Heart left ventricle (tissue), 16 donors: ENCODE measurements at regions not wholly inside any gene's neighbourhood (a gene's known extent, or its start where the extent isn't known, plus 50 kb on each side); places are given as distances from the start of the nearest gene placed in this dataset.

Experiments used
- ATAC-seq, 4 donors: fragments of 200-7000 bp; cut with Tn5 transposase; one replicate each; pipeline ENCODE4 v1.9.1; 2020 to 2022; ENCODE audit warnings: moderate library complexity in 4 of 4, mild to moderate bottlenecking in 3 of 4, moderate number of reproducible peaks in 1 of 4
- DNase-seq, 5 donors: peaks; one replicate each; pipeline ENCODE4 v3.0.0-alpha.2; 2020
- H3K27ac ChIP-seq, 12 donors: fragments of 200-600 bp; sonication (generic) in 4 of 12; one replicate each; pipeline versions ENCODE4 v1.5.0 to v1.8.0; 2016 to 2022; ENCODE audit warnings: mild to moderate bottlenecking in 2 of 12
- H3K27me3 ChIP-seq, 9 donors: fragments of 200-600 bp; sonication (generic) in 2 of 9; one replicate each; pipeline versions ENCODE4 v1.5.1 to v1.8.0; 2016 to 2022; ENCODE audit warnings: mild to moderate bottlenecking in 3 of 9
- H3K36me3 ChIP-seq, 9 donors: fragments of 200-600 bp; sonication (generic) in 2 of 9; one replicate each; pipeline versions ENCODE4 v1.5.0 to v1.8.0; 2018 to 2022; ENCODE audit warnings: mild to moderate bottlenecking in 2 of 9
- H3K4me1 ChIP-seq, 12 donors: fragments of 200-600 bp; sonication (generic) in 4 of 12; one replicate each; pipeline versions ENCODE4 v1.5.0 to v1.8.0; 2016 to 2022; ENCODE audit warnings: mild to moderate bottlenecking in 3 of 12
- H3K4me3 ChIP-seq, 12 donors: fragments of 200-600 bp; sonication (generic) in 4 of 12; one replicate each; pipeline versions ENCODE4 v1.5.0 to v1.8.0; 2017 to 2022; ENCODE audit warnings: mild to moderate bottlenecking in 9 of 12, moderate library complexity in 4 of 12
- H3K9me3 ChIP-seq, 12 donors: fragments of 200-600 bp; sonication (generic) in 4 of 12; one replicate each; pipeline versions ENCODE4 v1.5.0 to v1.8.0; 2016 to 2022; ENCODE audit warnings: mild to moderate bottlenecking in 1 of 12
- CTCF ChIP-seq, 12 donors: fragments of 200-600 bp; sonication (generic) in 4 of 12; IDR thresholded peaks; one replicate each; pipeline versions ENCODE4 v1.5.0 to v1.8.0; 2018 to 2022; ENCODE audit warnings: antibody characterized with exemption in 12 of 12, mild to moderate bottlenecking in 5 of 12
- POLR2A ChIP-seq, 2 donors: fragments of 450-650 bp; IDR thresholded peaks; one replicate each; pipeline ENCODE4 v1.6.1; 2017; ENCODE audit warnings: antibody characterized with exemption in 2 of 2, mild to moderate bottlenecking in 2 of 2, moderate library complexity in 2 of 2
- WGBS, 4 donors: extraction: QIAGEN DNeasy Blood & Tissue Kit in 2 of 4; methylation state at CpG; one replicate each; pipeline versions ENCODE4 v1.1.5 to v1.1.7; 2013 to 2018; 5-methylcytosine and 5-hydroxymethylcytosine counted together
- intact Hi-C, 10 donors: fragments of 100-400 bp; cut with DNase I; formaldehyde crosslinking; loops; one replicate each; pipeline versions ENCODE4 v1.11.1 to v1.14.2; 2022
- donor health status: ischemic (EF 13 %, LVEDD 7.1; RV severe dilation, severe dysfunction).
- donor health status: healthy with polysubstance abuse.
- donor health status: DM: no; HTN: yes; CAD: no.
- donor health status: DM: no; HTN: no; CAD: no.
- donor health status: ischemic (EF 25% LVEDD 6.9; RV normal size, moderate dysfunction).
- donor health status: ischemic (EF 25% LVEDD 5.7; RV mildly dilated, moderate dysfunction).
- donor health status: healthy.
- donor health status: DM: yes; HTN: yes; CAD: no.
- donor health status: ischemic (EF 35%, LVEDD 5.7; RV mildly dilated, moderate dysfunction).
- donor health status: nonischemic (EF 11% LVEDD 7.7; RV severe dilation, severe dysfunction).
- donor health status: DM: yes; HTN: yes; CAD: no.
- donor health status: PGD.
- donor health status: ischemic (EF 29% LVEDD 5.4; RV normal size, mild dysfunction).
- donor health status: nonischemic (EF 23%, LVEDD 6.1; RV moderate dilation, normal function).

- H3K4me3 ChIP-seq: no peak overlapping the region
- H3K9me3 ChIP-seq: peaks cover 0 to 7% (median 0%) of the 10 kb centered on the region in 12 donors
- TF ChIP-seq POLR2A (IDR thresholded peaks at IDR 0.05) (no peak), CTCF (IDR thresholded peaks at IDR 0.05) (no peak)
- H3K4me1 ChIP-seq: no peaks in the 10 kb centered on the region
- DNase-seq (peak in 1 of 5 donors; percentile 47), ATAC-seq (no peak)
- 95 to 96% (median 95%) methylated on average over 13 to 17 of the region's 17 CpGs for WGBS, 4 donors
- H3K36me3 ChIP-seq: no peaks in the 10 kb centered on the region
- intact Hi-C loops: no loop called here
- peaks cover 0 to 5% (median 0%) of the 10 kb centered on the region in 9 donors for H3K27me3 ChIP-seq
- H3K27ac ChIP-seq: no peak overlapping the region
Measured at GRCh38 chr13:19090495-19090894, 91.1 kb downstream of the TUBA3C start.

- DNase-seq (no peak), ATAC-seq (peak in 1 of 4 donors; percentile 27)
- peaks cover 0 to 5% (median 0%) of the 10 kb centered on the region in 9 donors for H3K27me3 ChIP-seq
- intact Hi-C loops: loop anchor here in 1 of 10 donors (2.0 kb wide), 1 partner anchor 17 kb away; no protein-coding TSS in a partner anchor
- 55 to 63% (median 57%) methylated on average over 10 of the region's 10 CpGs for WGBS, 4 donors
- H3K9me3 ChIP-seq: peaks cover 0 to 7% (median 0%) of the 10 kb centered on the region in 12 donors
- TF ChIP-seq CTCF (IDR thresholded peaks at IDR 0.05): peak in 5 of 12 donors; percentile 9 to 28 (median 23)
- no peak for TF ChIP-seq POLR2A (IDR thresholded peaks at IDR 0.05)
- H3K27ac ChIP-seq: no peak overlapping the region
- no peaks in the 10 kb centered on the region for H3K36me3 ChIP-seq
- H3K4me3 ChIP-seq: no peak overlapping the region
- H3K4me1 ChIP-seq: no peaks in the 10 kb centered on the region
Measured at GRCh38 chr13:19089315-19089714, 92.3 kb downstream of the TUBA3C start.

- Histone ChIP-seq H3K4me3 (no peak overlapping the region), H3K4me1 (no peaks in the 10 kb centered on the region), H3K27me3 (peaks cover 0 to 5% (median 0%) of the 10 kb centered on the region in 9 donors), H3K9me3 (peaks cover 0 to 7% (median 0%) of the 10 kb centered on the region in 12 donors), H3K27ac (no peak overlapping the region), H3K36me3 (no peaks in the 10 kb centered on the region)
- TF ChIP-seq CTCF (IDR thresholded peaks at IDR 0.05) (no peak), POLR2A (IDR thresholded peaks at IDR 0.05) (no peak)
- intact Hi-C loops: loop anchor here in 1 of 10 donors (2.0 kb wide), 1 partner anchor 16 kb away; no protein-coding TSS in a partner anchor
- DNase-seq (no peak), ATAC-seq (no peak)
- WGBS, 4 donors: 65 to 78% (median 73%) methylated on average over 6 to 8 of the region's 8 CpGs
Measured at GRCh38 chr13:19088416-19088815, 93.2 kb downstream of the TUBA3C start.

- WGBS, 4 donors: 77 to 93% (median 90%) methylated on average over 5 to 12 of the region's 12 CpGs
Measured at GRCh38 chr13:19085876-19086275, 95.7 kb downstream of the TUBA3C start.

More at GRCh38 chr13:19085876-19086275, 95.7 kb downstream of the TUBA3C start:
- H3K27ac ChIP-seq: no peak overlapping the region
- ATAC-seq (no peak), DNase-seq (no peak)
- no peak overlapping the region for H3K4me3 ChIP-seq
- H3K27me3 ChIP-seq: peaks cover 0 to 3% (median 0%) of the 10 kb centered on the region in 9 donors
- H3K9me3 ChIP-seq: peaks cover 0 to 13% (median 4%) of the 10 kb centered on the region in 12 donors
- TF ChIP-seq CTCF (IDR thresholded peaks at IDR 0.05) (no peak), POLR2A (IDR thresholded peaks at IDR 0.05) (no peak)
- H3K4me1 ChIP-seq: no peaks in the 10 kb centered on the region
- H3K36me3 ChIP-seq: no peaks in the 10 kb centered on the region
- intact Hi-C loops: no loop called here
